Astrocyte (in vitro differentiated cells and primary cell): ENCODE measurements at regions not wholly inside any gene's neighbourhood (a gene's known extent, or its start where the extent isn't known, plus 50 kb on each side); places are given as distances from the start of the nearest gene placed in this dataset.

Experiments used
- DNase-seq: peaks from one replicate; pipeline ENCODE4 v3.0.0-alpha.2; 2010; ENCODE audit warnings: low read depth
- FAIRE-seq: peaks from 2 replicates; lab custom pipeline; 2011; peaks lifted over from hg19 to GRCh38; lab: Jason Lieb, UNC
- H2AFZ ChIP-seq: 2 replicates; pipeline ENCODE4 v1.6.0; 2012; ENCODE audit warnings: low read depth, low read length, inconsistent platforms
- H3K27ac ChIP-seq: 2 replicates; pipeline ENCODE4 v1.5.1; 2011; ENCODE audit warnings: low read depth, low read length, inconsistent platforms
- H3K27me3 ChIP-seq: 2 replicates; pipeline ENCODE4 v1.6.0; 2011; ENCODE audit warnings: low read length, inconsistent platforms; ENCODE audit not compliant: insufficient read depth
- H3K36me3 ChIP-seq: 2 replicates; pipeline ENCODE4 v1.5.1; 2011; ENCODE audit warnings: low read length, inconsistent platforms; ENCODE audit not compliant: insufficient read depth
- H3K4me1 ChIP-seq: 2 replicates; pipeline ENCODE4 v1.5.1; 2011; ENCODE audit warnings: low read length, inconsistent platforms; ENCODE audit not compliant: insufficient read depth
- H3K4me2 ChIP-seq: 2 replicates; pipeline ENCODE4 v1.6.0; 2012; ENCODE audit warnings: low read length, inconsistent platforms
- H3K4me3 ChIP-seq: 2 replicates; pipeline ENCODE4 v1.5.1; 2011; ENCODE audit warnings: low read depth, mild to moderate bottlenecking, low read length, inconsistent platforms; ENCODE audit not compliant: insufficient read depth
- H3K79me2 ChIP-seq: 2 replicates; pipeline ENCODE4 v1.6.0; 2012; ENCODE audit warnings: mild to moderate bottlenecking, low read length, inconsistent platforms; ENCODE audit not compliant: insufficient read depth
- H3K9ac ChIP-seq: 2 replicates; pipeline ENCODE4 v1.6.0; 2012; ENCODE audit warnings: mild to moderate bottlenecking, low read length, inconsistent platforms
- H3K9me3 ChIP-seq: 2 replicates; pipeline ENCODE4 v1.5.1; 2012; ENCODE audit warnings: low read depth, mild to moderate bottlenecking, low read length, inconsistent platforms; ENCODE audit not compliant: insufficient read depth
- H4K20me1 ChIP-seq: 2 replicates; pipeline ENCODE4 v1.6.0; 2012; ENCODE audit warnings: low read length, inconsistent platforms; ENCODE audit not compliant: insufficient read depth
- H3K27ac Mint-ChIP-seq: one replicate; pipeline ENCODE4 v1.8.0; 2021; ENCODE audit warnings: mild to moderate bottlenecking, mixed read lengths; ENCODE audit not compliant: unreplicated experiment
- H3K27me3 Mint-ChIP-seq: one replicate; pipeline ENCODE4 v1.8.0; 2021; ENCODE audit warnings: low read depth, mixed read lengths; ENCODE audit not compliant: unreplicated experiment
- H3K36me3 Mint-ChIP-seq: one replicate; pipeline ENCODE4 v1.8.0; 2021; ENCODE audit warnings: low read depth, mixed read lengths; ENCODE audit not compliant: unreplicated experiment
- H3K4me1 Mint-ChIP-seq: one replicate; pipeline ENCODE4 v1.8.0; 2021; ENCODE audit warnings: low read depth, mixed read lengths; ENCODE audit not compliant: unreplicated experiment
- H3K4me3 Mint-ChIP-seq: one replicate; pipeline ENCODE4 v1.8.0; 2021; ENCODE audit warnings: mild to moderate bottlenecking, moderate library complexity, mixed read lengths; ENCODE audit not compliant: unreplicated experiment
- H3K9me3 Mint-ChIP-seq: one replicate; pipeline ENCODE4 v1.8.0; 2021; ENCODE audit warnings: mild to moderate bottlenecking, mixed read lengths; ENCODE audit not compliant: unreplicated experiment
- EZH2 ChIP-seq: IDR thresholded peaks from 2 replicates; pipeline ENCODE4 v1.6.1; 2012; ENCODE audit warnings: mild to moderate bottlenecking, low read length, inconsistent platforms; ENCODE audit not compliant: insufficient read depth
- TF ChIP-seq, protein P1 (sequence below): IDR thresholded peaks from 2 replicates; pipeline ENCODE4 v1.5.1; 2011; ENCODE audit warnings: low read depth, mild to moderate bottlenecking, inconsistent platforms, low read length, moderate library complexity; ENCODE audit not compliant: insufficient read depth

DNA sequence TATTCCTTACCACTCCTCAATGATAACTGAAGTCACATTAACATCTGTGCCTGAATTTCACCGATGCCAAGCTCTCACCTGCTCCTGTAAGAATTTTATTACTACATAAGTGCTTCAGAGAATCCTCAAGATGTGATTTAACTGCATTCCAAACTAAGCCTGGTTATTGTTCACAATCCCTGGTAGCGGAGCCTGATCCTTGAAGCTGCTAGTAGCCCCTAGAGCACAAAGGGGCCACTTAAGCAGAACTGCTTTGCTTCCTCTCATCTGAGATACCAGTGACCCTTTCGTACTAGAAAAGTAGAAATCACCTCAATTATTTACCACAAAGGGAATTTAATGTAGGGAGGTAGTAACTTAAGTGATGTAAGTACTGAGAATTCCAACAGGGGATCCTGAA, 529.6 kb downstream of the CPS1 start:
- Histone ChIP-seq H3K9ac (no peak overlapping the region), H2AFZ (no peak overlapping the region), H3K27me3 (no peaks in the 10 kb centered on the region), H3K4me3 (no peak overlapping the region), H3K4me2 (no peak overlapping the region), H3K79me2 (no peaks in the 10 kb centered on the region), H3K4me1 (no peaks in the 10 kb centered on the region), H3K36me3 (no peaks in the 10 kb centered on the region), H4K20me1 (no peaks in the 10 kb centered on the region), H3K9me3 (no peaks in the 10 kb centered on the region), H3K27ac (no peak overlapping the region)
- Mint-ChIP-seq H3K27me3 (no peaks in the 10 kb centered on the region), H3K4me1 (no peaks in the 10 kb centered on the region), H3K9me3 (no peaks in the 10 kb centered on the region), H3K4me3 (no peak overlapping the region), H3K27ac (no peak overlapping the region), H3K36me3 (no peaks in the 10 kb centered on the region)
- FAIRE-seq (no peak), DNase-seq (no peak)
- no peak for TF ChIP-seq EZH2
- TF ChIP-seq, protein P1, sequence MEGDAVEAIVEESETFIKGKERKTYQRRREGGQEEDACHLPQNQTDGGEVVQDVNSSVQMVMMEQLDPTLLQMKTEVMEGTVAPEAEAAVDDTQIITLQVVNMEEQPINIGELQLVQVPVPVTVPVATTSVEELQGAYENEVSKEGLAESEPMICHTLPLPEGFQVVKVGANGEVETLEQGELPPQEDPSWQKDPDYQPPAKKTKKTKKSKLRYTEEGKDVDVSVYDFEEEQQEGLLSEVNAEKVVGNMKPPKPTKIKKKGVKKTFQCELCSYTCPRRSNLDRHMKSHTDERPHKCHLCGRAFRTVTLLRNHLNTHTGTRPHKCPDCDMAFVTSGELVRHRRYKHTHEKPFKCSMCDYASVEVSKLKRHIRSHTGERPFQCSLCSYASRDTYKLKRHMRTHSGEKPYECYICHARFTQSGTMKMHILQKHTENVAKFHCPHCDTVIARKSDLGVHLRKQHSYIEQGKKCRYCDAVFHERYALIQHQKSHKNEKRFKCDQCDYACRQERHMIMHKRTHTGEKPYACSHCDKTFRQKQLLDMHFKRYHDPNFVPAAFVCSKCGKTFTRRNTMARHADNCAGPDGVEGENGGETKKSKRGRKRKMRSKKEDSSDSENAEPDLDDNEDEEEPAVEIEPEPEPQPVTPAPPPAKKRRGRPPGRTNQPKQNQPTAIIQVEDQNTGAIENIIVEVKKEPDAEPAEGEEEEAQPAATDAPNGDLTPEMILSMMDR: no peak

DNA sequence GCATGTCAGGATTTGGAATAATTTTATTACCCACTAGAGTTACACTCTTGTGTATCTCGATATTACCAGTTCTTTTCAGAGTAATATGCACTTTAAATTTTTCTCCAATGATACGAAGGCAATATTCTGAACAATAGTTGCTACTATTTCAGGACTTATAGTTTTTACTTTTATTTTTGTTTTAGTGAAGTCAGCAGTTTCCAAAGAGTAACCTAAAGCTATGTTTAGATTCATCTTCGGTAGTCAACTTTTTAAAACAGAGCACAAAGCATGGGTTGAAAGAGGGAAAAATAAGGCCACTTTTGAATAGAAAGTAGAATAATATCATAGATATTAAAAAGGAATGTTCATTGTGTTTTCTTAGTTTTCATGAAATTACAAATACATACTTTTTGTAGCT, 532.7 kb downstream of the CPS1 start:
- Histone ChIP-seq H3K9me3 (no peaks in the 10 kb centered on the region), H3K4me3 (no peak overlapping the region), H3K79me2 (no peaks in the 10 kb centered on the region), H3K27me3 (no peaks in the 10 kb centered on the region), H3K36me3 (no peaks in the 10 kb centered on the region), H3K4me1 (no peaks in the 10 kb centered on the region), H4K20me1 (no peaks in the 10 kb centered on the region), H2AFZ (no peak overlapping the region), H3K9ac (no peak overlapping the region), H3K4me2 (no peak overlapping the region), H3K27ac (no peak overlapping the region)
- Mint-ChIP-seq H3K27me3 (no peaks in the 10 kb centered on the region), H3K27ac (no peak overlapping the region), H3K9me3 (no peaks in the 10 kb centered on the region), H3K36me3 (no peaks in the 10 kb centered on the region), H3K4me3 (no peak overlapping the region), H3K4me1 (no peaks in the 10 kb centered on the region)
- FAIRE-seq (no peak), DNase-seq (no peak)
- TF ChIP-seq EZH2: no peak
- TF ChIP-seq, protein P1: no peak

DNA sequence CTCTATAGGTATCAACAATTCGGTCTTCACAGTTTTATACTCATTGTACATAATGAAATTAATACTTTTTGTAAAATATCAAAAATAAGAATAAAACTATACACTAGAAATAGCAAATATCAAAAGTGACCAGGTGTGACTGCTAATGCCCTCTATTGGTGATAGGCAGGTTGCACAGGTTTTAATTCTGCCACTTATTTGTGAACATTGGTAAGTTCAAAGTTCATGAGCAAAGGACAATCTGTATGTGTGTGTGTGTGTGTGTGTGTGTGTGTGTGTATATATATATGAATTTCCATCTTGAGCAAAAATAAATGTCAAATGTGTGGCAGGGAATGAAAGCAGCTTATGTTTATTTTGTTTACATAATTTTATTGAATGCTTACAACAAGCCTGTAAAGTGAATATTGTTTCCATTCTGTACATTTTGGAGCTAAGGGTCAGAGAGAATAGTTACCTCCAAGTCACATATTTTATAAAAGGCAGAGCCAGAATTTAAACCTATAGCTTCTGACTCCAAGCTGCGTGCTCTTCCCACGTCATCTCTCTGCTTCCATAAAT, 537.4 kb downstream of the CPS1 start:
- H3K4me1 ChIP-seq: no peaks in the 10 kb centered on the region
- no peak overlapping the region for H3K4me2 ChIP-seq
- H3K9me3 ChIP-seq: no peaks in the 10 kb centered on the region
- no peak for TF ChIP-seq EZH2
- TF ChIP-seq, protein P1: peak; percentile 36
- Mint-ChIP-seq H3K9me3 (peaks cover 5% of the 10 kb centered on the region), H3K27ac (no peak overlapping the region), H3K4me1 (no peaks in the 10 kb centered on the region), H3K27me3 (no peaks in the 10 kb centered on the region), H3K36me3 (no peaks in the 10 kb centered on the region), H3K4me3 (no peak overlapping the region)
- H3K4me3 ChIP-seq: no peak overlapping the region
- FAIRE-seq: no peak
- no peaks in the 10 kb centered on the region for H3K27me3 ChIP-seq
- no peak for DNase-seq
- H3K79me2 ChIP-seq: no peaks in the 10 kb centered on the region
- no peaks in the 10 kb centered on the region for H3K36me3 ChIP-seq
- H4K20me1 ChIP-seq: no peaks in the 10 kb centered on the region
- H2AFZ ChIP-seq: no peak overlapping the region
- no peak overlapping the region for H3K9ac ChIP-seq
- no peak overlapping the region for H3K27ac ChIP-seq
